ENCODE measurements at regions not wholly inside any gene's neighbourhood (a gene's known extent, or its start where the extent isn't known, plus 50 kb on each side); places are given as distances from the start of the nearest gene placed in this dataset.

- DNase-seq, result no peak
Measured at GRCh38 chr6:41404182-41404845, 68.9 kb downstream of the NCR2 start.

DNA sequence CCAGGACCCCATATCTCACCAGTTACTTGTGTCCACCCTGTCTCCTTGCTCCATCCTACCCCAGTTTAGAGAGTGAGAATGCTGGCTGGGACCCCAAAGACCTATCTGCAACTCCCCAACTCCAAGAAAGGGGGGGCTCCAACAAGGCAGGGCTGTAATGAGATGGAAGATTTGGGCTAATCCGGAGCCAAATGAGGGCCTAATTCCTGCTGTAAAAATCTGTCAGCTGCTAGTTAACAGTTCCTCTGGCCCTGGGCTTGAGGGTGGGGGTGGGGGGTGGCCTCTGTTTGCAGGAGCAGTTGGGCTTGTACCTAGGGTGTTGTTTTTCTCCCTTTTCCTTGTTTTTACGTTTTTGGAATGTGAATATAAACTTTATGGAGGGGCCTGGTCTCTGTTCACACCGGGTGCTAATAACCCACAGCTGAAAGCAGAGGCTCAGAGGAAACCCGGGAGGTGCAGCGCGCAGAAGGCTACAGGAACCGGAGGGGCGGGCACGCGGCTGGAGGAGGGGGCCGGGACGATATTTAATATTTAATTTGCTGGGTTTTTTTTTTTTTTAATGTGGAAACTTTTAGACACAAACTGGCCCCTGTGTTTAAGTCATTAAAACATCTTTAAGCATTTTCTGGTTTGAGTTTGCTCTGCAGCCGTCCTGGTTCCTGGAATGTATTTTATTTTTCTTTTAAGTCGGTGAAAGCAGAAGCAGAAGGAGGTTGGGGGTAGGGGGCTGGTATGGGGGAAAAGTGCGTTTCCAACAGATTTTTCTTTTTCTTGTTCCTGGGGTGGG is 70.7 kb downstream of the NCR2 start:
- no peak for DNase-seq

- no peak for DNase-seq
Measured at GRCh38 chr6:41406728-41407489, 71.5 kb downstream of the NCR2 start.

DNA sequence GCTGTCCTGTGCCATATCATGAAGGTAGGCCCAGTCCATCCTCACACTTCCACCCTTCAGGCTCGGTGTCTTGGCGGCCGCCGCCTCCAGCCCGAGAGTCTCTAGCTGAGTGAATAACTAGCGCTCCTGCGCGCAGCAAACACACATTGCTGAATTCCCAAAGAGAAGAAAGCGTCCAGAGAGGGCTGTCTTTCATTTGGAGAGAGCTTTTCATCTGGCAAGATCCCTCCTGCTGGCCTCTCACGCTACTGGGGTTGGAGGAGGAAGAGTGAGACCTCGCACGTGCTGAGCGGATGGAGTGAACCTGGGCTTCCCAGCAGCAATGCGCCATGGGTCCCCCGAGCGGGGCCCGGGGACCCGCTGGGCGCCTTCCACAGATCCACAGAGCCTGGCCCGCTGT is 73.2 kb downstream of the NCR2 start:
- DNase-seq, result no peak

DNA sequence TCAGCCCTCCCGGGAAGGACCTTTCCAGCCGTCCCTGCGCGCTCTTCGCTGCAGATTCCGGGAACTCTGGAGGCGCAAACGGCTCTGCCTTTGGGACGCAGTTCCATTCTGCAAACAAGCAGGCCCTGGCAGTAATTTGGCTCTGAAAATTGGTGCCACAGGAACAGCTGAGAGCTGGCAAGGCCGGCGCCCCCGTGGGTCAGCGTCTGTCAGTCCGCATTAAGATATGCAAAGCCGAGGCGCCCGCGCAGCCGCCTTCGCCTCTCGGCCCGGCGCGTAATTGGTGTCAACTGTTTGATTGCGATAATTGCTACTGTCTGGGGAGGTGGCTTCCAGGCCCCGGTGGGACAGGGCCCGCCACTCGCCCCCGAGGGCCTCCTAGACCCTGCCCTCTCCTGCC is 73.6 kb downstream of the NCR2 start:
- no peak for DNase-seq

DNA sequence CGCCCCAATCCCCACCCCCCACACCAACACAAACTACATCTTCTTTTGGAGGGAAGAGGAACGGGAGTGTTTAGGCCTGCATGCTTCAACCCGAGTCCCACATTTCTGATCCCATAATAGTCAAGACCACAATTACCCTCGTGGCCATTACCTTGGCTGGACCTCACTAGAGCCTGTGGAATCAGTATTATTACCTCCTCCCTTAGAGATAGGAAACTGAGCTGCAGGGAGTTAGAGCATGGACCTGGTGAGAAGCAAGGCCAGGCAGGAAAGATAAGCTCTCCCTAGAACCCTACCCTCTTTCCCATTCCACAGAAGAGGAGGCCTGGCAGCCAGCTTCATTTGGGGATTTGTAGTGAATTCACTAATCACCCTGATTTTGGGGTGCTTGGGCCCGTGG is 74.1 kb downstream of the NCR2 start:
- DNase-seq, result no peak

DNA sequence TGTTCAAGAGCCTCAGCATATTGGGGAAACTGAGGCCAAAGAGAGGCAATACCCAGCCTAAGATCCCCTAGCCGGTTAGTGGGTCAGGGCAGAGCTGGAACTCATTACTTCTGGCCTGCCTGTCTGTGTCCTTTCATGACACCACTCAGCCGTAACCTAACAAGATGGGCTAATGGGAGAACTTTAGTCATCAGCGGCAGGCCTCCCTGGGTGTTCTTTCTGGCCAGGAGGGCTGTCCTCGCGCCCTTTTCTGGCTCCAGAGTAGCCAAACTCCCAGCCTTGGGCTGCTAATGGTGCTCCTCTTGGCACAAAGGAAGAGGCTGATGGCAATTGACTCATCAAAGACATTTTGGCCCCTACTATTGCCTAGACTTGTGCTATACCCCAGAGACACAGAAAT is 76.6 kb downstream of the NCR2 start:
- DNase-seq, result no peak

DNA sequence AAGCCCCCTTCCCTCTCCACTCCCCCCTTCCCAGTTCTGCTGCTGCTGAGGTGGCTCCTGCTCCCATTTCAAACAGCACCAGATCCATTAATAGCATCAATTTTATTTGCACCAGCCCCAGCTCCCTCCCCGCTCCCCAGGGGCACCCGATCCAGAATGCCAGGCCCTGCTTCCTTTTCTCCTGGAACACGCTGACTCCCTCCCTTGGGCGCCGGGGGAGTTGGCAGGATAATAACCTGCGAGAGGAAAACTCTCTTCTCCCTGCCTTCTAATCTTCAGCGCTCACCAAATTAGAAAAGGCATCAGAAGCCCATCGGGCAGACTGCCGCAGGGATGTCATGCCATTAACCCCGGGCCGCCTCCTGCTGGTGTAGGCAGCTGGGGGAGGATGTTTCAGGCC is 77.8 kb downstream of the NCR2 start:
- no peak for DNase-seq

DNA sequence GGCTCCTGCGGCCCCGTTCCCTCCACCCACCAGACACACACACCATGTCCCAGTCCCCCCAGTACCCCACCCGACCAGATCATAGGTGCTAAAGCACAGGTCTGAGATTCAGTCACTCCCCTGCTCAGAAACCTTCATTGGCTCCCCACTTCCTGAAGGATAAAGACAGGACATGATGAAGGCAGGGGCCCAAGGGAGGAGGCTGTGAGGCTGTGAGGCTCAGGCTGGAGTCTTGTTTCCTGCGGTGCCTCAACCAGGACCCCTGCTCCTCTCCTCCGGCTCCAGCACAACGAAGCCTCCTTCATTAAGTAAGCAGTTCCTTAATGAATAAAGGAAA is 81.1 kb downstream of the NCR2 start:
- DNase-seq, result no peak

GRCh38 chr6:41418741-41419140 is 83.3 kb downstream of the NCR2 start:
- no peak for DNase-seq

- DNase-seq, result no peak
Measured at GRCh38 chr6:41419385-41419784, 84.0 kb downstream of the NCR2 start.

DNA sequence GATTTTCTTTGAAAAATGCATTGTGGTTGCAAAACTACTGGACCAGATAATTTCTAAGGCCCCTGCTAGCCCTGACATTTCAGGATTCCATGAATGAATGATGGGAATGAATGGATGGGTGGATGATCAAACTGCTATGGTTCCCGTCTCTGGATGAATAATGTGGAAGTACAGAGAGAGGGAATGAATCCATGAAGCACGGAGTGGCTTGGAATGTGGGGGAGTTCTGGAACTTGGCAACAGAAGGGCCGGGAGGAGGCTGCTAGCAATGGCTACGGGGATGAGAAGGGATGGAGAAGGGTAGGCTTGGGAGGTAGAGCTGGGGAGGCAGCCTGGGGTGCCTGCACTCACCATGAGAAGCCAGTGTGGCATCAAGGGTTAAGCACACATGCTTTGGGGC is 84.8 kb downstream of the NCR2 start:
- DNase-seq, result no peak

DNA sequence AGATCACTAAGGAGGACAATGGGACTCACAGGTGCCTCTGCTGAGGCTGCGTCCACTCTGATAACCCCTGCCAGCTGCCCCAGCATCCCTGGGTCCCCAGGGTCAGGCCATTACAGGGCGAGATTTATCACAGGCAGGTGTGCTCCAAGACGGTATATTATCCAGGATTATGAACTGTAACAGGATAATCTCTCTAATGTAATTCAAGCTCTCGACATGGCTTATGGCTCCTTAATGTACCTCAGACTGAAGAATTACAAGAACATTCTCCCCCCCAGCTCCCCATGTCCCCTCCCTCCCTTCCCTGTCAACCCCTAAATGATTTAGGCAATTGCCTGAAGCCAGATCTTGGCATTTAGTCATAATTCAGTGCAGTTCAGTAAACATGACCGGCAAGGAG is 86.8 kb downstream of the NCR2 start:
- no peak for DNase-seq

- DNase-seq, result no peak
Measured at GRCh38 chr6:41423002-41423401, 87.6 kb downstream of the NCR2 start.

- peak; percentile 86 to 91 for DNase-seq
Measured at GRCh38 chr6:41424370-41425058, 89.1 kb downstream of the NCR2 start.

GRCh38 chr6:41425511-41425910 is 90.1 kb downstream of the NCR2 start:
- DNase-seq, result no peak

DNA sequence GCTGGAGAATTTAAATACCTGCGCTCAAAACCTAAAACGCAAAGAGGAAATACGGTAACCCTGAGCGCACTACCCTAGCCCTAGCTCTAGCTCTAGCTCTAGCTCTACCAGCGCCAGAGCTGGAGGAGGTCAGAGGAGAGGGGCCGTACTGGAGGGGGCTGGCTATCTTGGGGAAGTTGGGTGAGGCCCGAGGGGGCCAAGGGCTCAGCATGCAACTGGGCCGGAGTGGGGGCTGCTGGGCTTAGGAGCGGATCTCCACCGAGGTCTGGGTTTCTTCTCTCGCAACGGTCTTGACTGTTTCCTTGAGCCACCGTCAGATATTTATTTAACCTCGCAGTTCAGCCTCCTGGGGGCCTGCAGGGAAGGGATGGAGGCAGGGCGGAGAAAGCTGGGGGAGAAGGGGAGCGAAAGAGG is 91.0 kb downstream of the NCR2 start:
- no peak for DNase-seq

GRCh38 chr6:41426888-41427641 is 91.7 kb downstream of the NCR2 start:
- DNase-seq, result no peak

DNA sequence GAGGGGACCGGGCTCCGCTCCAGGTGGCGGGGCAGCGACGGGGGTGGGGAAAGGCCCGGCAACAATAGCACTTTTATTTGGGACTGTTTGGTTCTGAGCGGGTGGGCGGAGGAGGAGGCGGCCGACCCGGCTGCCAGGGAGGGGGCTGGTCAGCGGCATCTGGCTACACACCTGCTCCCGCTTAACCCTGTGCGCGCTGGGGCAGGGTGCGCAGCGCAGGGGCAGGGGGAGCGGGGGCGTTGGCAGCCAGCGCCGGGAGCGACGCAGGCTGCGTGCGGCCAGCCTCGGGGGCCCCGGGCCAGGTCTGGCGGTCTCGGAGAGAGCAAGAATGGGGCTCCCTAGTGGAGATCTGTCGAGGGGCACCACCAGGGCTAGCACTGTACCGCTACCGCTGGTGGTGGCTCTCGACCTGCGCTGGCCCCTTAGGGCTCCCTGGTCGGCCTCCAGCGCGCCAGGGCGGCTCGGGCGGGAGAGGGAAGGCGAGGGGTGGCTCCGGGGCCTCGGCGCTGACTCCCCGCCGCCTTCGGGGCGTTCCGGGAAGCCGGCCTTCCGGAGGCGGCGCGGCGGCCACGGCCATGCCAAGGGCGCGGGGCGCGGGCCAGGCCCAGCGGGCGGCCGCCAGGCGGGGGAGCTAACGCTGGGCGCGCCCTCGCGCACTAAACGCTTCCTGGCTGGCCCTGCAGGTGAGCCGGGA is 92.4 kb downstream of the NCR2 start:
- DNase-seq, result peak in 1 of 2 donors; percentile 29

DNA sequence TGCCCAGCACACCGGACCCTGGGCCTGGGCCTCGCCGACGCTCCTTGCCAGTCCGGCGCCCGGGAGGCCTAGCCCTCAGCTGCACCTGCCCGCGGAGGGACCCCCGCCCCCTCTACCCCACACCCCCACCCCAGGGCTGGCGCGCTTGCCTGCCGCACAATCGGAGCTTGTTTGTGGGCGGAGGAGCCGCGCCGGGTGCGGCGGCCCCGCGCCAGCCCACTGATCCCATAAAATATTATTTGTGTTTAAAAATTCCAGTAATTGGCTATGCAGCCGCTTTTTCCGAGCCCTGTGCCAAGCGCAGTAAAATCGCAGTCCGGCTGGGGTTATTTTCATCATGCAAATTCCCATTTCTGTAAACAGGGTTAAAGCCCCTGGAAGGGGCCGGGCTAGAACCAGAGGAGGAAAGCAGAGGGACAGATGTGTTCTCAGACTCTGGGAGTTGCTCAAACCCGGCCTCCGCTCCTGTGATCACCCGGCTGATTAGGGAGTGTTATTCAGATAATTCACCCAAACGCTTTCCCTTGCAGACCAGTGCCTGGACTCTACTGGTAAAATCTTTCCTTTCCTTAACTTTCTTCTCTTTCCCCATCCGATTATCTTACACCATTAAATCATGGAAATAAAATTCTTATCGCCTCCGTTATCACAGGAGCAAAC is 93.1 kb downstream of the NCR2 start:
- no peak for DNase-seq

- DNase-seq, result peak; percentile 48 to 56
Measured at GRCh38 chr6:41428996-41429421, 93.6 kb downstream of the NCR2 start.
